Fibroblast of the aortic adventitia (primary cell): ENCODE measurements at regions not wholly inside any gene's neighbourhood (a gene's known extent, or its start where the extent isn't known, plus 50 kb on each side); places are given as distances from the start of the nearest gene placed in this dataset.

Source experiments
- DNase-seq: peaks from one replicate; pipeline ENCODE4 v3.0.0-alpha.2; 2010; ENCODE audit warnings: low read depth
- H3K4me3 ChIP-seq: 2 replicates; pipeline ENCODE4 v1.5.1; 2011; ENCODE audit warnings: low read depth, mild to moderate bottlenecking, control low read depth, low read length, moderate library complexity
- TF ChIP-seq, protein P1 (sequence below): IDR thresholded peaks from 2 replicates; pipeline ENCODE4 v1.5.1; 2011; ENCODE audit warnings: mild to moderate bottlenecking, low read length, control low read depth, inconsistent platforms; ENCODE audit not compliant: insufficient read depth

DNA sequence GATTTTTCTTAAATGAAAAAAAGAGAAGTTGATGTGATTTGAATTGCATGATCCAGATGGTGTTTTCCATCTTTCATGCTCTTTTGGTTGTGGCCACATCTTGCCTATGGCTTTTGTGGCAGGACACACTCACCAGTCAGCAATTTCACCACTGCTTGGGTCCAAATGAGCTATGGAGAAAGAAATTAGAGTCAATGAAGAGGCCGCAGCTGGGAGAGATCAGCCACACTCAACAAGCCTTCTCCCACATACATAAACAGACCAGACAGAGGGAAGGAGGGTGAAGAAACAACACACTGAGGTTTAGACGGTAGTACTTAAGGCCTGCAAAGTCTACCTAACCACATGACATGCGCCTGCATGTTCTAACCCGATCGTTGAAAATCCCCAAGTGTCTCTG lies 110.7 kb upstream of the CDIN1 start:
- TF ChIP-seq, protein P1, sequence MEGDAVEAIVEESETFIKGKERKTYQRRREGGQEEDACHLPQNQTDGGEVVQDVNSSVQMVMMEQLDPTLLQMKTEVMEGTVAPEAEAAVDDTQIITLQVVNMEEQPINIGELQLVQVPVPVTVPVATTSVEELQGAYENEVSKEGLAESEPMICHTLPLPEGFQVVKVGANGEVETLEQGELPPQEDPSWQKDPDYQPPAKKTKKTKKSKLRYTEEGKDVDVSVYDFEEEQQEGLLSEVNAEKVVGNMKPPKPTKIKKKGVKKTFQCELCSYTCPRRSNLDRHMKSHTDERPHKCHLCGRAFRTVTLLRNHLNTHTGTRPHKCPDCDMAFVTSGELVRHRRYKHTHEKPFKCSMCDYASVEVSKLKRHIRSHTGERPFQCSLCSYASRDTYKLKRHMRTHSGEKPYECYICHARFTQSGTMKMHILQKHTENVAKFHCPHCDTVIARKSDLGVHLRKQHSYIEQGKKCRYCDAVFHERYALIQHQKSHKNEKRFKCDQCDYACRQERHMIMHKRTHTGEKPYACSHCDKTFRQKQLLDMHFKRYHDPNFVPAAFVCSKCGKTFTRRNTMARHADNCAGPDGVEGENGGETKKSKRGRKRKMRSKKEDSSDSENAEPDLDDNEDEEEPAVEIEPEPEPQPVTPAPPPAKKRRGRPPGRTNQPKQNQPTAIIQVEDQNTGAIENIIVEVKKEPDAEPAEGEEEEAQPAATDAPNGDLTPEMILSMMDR = no peak
- peak; percentile 43 for DNase-seq
- no peak overlapping the region for H3K4me3 ChIP-seq

DNA sequence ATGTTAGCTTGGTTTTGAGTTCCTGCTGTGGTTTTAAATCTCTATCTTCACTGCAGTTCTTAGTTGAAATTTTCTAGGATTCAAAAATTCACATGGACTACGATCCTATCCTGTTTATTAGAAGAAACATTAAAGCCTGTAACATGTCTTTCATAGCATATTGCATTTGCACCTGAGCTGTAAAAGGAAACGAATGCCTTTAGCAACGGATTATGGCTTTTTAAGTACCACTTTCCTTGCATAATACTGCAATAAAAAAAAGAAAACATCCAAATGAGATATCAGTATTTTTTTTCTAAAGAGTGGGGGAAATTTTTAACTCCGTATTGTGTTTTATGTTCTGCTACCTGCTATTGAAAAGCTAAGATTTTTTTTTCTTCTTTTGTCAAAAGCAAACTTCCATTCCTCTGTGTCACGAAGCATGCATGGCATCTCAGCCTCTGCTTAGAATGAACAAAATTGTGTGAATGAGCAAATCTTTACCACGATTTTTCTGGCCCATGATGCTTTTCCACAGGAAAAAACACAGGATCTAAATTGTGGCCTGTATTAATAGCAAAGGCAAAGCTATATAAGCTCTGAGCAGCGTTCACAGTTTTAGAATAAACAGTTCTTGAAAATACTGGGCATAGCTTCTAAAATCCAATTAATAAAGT lies 110.0 kb upstream of the CDIN1 start:
- H3K4me3 ChIP-seq = no peak overlapping the region
- peak; percentile 8 for DNase-seq
- TF ChIP-seq, protein P1 = no peak

DNA sequence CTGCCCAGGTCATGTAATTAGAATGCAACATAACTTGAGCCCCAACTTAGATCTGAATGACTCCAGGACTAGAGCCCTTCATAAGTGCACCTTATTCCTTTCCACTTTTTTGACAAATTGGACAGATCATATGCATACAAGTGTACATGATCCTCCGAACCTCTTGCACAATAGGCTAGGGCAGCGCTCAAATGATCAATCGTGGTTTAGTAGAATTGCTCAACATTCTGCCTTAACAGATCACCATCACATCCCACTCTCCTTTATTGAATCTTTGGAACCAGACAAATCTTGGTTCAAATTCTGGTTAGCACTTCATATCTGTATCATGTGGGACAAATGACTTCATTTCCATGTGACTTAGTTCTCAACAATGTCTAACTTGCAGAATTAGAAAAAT lies 106.8 kb upstream of the CDIN1 start:
- no peak overlapping the region for H3K4me3 ChIP-seq
- TF ChIP-seq, protein P1 = no peak
- DNase-seq = no peak

DNA sequence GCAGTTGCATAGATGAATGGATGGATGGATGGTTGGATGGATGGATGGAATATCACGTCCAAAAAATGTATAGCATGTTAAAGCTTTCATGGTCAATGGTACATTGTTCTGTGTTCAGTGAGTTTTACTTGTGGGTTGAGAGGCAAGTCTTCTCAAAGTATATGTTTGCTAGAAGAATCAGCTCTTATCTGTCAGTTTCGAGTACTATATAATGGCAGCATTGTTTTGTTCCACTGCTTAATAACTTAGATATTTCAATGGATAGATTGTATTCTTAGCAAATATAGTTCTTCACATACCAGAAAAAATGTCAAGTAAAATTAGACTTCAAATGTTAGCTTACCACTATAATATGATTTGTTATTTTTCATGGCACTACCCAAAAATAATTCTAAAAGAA lies 100.9 kb upstream of the CDIN1 start:
- TF ChIP-seq, protein P1 = no peak
- no peak for DNase-seq
- no peak overlapping the region for H3K4me3 ChIP-seq

DNA sequence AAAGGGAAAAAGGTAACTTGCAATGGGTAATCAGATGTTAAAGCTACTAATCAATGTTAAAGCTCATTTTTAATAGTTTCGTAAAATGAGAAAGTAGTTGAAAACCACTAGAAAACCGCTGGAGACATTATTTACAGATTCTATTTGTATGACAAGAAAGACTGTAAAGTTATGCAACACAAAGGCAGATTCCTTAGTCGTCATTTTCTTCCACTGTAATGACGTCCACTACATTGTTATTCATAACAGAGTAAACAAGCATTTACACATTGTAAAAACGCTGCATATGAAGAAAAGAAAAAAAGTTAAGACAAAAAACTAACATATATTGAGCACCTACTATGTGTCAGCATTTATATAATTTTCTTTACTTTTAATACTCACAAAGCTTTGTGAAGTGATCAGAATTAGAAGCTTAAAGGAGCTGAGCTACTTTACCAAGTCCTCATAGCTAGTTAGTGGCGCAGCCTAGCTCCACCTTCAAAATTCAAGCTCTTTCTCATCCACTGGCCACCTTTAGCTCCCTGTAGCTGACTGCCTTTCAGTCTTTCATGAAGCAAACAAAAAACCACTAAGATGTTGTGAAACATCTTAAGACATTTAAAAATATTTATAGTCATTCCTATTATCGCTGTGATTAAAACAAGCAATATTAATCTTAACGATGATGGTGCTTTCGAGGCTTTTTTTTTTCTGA lies 100.1 kb upstream of the CDIN1 start:
- H3K4me3 ChIP-seq = no peak overlapping the region
- DNase-seq = peak; percentile 8
- TF ChIP-seq, protein P1 = no peak

DNA sequence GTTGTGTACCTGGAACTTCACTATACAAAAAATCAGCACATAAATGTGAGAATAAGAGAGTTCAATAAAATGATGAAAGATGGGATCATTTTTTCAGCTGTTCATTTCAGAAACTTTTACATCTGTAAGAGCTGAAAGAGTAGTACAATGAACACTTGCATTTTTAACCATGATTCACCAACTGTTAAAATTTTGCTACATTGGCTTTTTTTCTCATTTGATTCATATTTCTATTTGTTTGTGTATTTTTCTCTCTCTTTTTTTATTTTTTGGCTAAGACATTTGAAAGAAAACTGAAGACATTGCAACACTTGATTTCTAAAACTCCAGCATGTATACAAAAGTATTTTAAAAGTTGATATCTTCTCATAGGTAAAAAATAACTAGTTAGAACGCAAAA lies 98.3 kb upstream of the CDIN1 start:
- TF ChIP-seq, protein P1 = no peak
- no peak for DNase-seq
- no peak overlapping the region for H3K4me3 ChIP-seq
